ENCODE measurements at regions not wholly inside any gene's neighbourhood (a gene's known extent, or its start where the extent isn't known, plus 50 kb on each side); places are given as distances from the start of the nearest gene placed in this dataset.

- Histone ChIP-seq H2BK15ac (ENCODE audit: low read depth, low read length) (no peak overlapping the region), H3K18ac (ENCODE audit: insufficient read length, low read depth, low read length) (no peak overlapping the region), H3K79me2 (ENCODE audit: insufficient read depth, low read length) (no peaks in the 10 kb centered on the region), H2BK12ac (ENCODE audit: insufficient read length, low read depth, low read length) (no peak overlapping the region), H3K27ac (ENCODE audit: insufficient read length, low read depth, low read length) (no peak overlapping the region), H4K8ac (replicated peaks; ENCODE audit: insufficient read length, low read depth, low read length) (no peak overlapping the region), H4K20me1 (ENCODE audit: control insufficient read depth, insufficient read depth, insufficient read length) (no peaks in the 10 kb centered on the region), H3K27me3 (ENCODE audit: insufficient read depth, low read length) (no peaks in the 10 kb centered on the region), H4K5ac (ENCODE audit: insufficient read length, low read depth, low read length) (no peak overlapping the region), H3K23me2 (ENCODE audit: insufficient read length, low read depth, low read length, poor library complexity, severe bottlenecking) (no peaks in the 10 kb centered on the region), H4K91ac (ENCODE audit: insufficient read length, low read depth, low read length) (no peak overlapping the region), H3K14ac (ENCODE audit: insufficient read depth, low read length) (no peak overlapping the region), H3K23ac (ENCODE audit: insufficient read length, low read depth, low read length) (no peak overlapping the region), H3K4ac (ENCODE audit: low read depth, low read length) (no peak overlapping the region), H3K9me3 (ENCODE audit: control insufficient read depth, low read depth, low read length) (no peaks in the 10 kb centered on the region), H3K79me1 (ENCODE audit: insufficient read depth, low read depth, low read length, poor library complexity, severe bottlenecking) (no peaks in the 10 kb centered on the region), H3K56ac (ENCODE audit: insufficient read length, low read depth, low read length) (no peak overlapping the region), H2BK5ac (ENCODE audit: insufficient read length, low read length) (no peak overlapping the region), H3K4me2 (ENCODE audit: insufficient read depth, insufficient read length, low read length) (no peak overlapping the region), H2BK120ac (ENCODE audit: low read depth, low read length, poor library complexity, severe bottlenecking) (no peak overlapping the region), H3K4me1 (ENCODE audit: insufficient read depth, low read length) (no peaks in the 10 kb centered on the region), H3K9ac (ENCODE audit: extremely low read depth, insufficient read length, low read length) (no peak overlapping the region), H3T11ph (ENCODE audit: low read length) (no peak overlapping the region), H2BK20ac (ENCODE audit: low read depth, low read length, poor library complexity, severe bottlenecking) (no peak overlapping the region), H2AK5ac (ENCODE audit: insufficient read length, low read length) (no peak overlapping the region), H2AFZ (ENCODE audit: low read length) (no peak overlapping the region)
- Mint-ChIP-seq H3K4me3 (no peak overlapping the region), H3K4me1 (peaks cover 20 to 27% of the 10 kb centered on the region in 2 experiments), H3K36me3 (ENCODE audit: insufficient read depth in 1 of 3, low read depth in 3 of 3) (peaks cover 4 to 36% (median 20%) of the 10 kb centered on the region in 3 experiments; a peak in 6 of 7 replicates), H3K9me3 (no peaks in the 10 kb centered on the region), H3K27me3 (ENCODE audit: low read depth) (no peaks in the 10 kb centered on the region), H3K27ac (peak overlapping the region in 1 of 3 experiments; percentile 44; a peak in 1 of 7 replicates)
- no peak for DNase-seq
- no peak for TF ChIP-seq CTCF (conservative IDR thresholded peaks at IDR 0.05)
- no CpG with 5 or more reads among the region's 22 CpGs for WGBS (ENCODE audit: extremely low coverage, insufficient read length, low lambda C conversion rate)
Measured at GRCh38 chr12:124411953-124412645, 117.2 kb downstream of the RFLNA start.

Measured in H9 (cell line).